Mesenchymal stem cell (in vitro differentiated cells and primary cell): ENCODE measurements at regions not wholly inside any gene's neighbourhood (a gene's known extent, or its start where the extent isn't known, plus 50 kb on each side); places are given as distances from the start of the nearest gene placed in this dataset.

Experiments used
- DNase-seq: peaks from one replicate; pipeline ENCODE4 v3.0.0-alpha.2; 2013
- H2AFZ ChIP-seq: one replicate; pipeline ENCODE4 v1.6.1; 2013; ENCODE audit warnings: low read depth, mild to moderate bottlenecking, control low read depth, inconsistent platforms, low read length, moderate library complexity
- H2AK5ac ChIP-seq: 2 replicates; pipeline ENCODE4 v1.6.1; 2013; ENCODE audit warnings: low read length, moderate library complexity, mild to moderate bottlenecking, inconsistent platforms; ENCODE audit not compliant: severe bottlenecking
- H2BK120ac ChIP-seq: one replicate; pipeline ENCODE4 v1.6.1; 2013; ENCODE audit warnings: low read depth, mild to moderate bottlenecking, inconsistent platforms, low read length, moderate library complexity
- H2BK12ac ChIP-seq, 2 experiments: one replicate each; pipeline ENCODE4 v1.6.1; 2013; ENCODE audit warnings: inconsistent platforms in 2 of 2, low read length in 2 of 2, mild to moderate bottlenecking in 2 of 2, moderate library complexity in 2 of 2, control low read depth in 1 of 2
- H2BK15ac ChIP-seq: one replicate; pipeline ENCODE4 v1.6.1; 2013; ENCODE audit warnings: mild to moderate bottlenecking, low read depth, inconsistent platforms; ENCODE audit not compliant: poor library complexity, severe bottlenecking
- H2BK5ac ChIP-seq: 2 replicates; pipeline ENCODE4 v1.6.1; 2013; ENCODE audit warnings: low read depth, mild to moderate bottlenecking, low read length, control low read depth, inconsistent platforms; ENCODE audit not compliant: poor library complexity, severe bottlenecking
- H3K14ac ChIP-seq, 2 experiments: one replicate each; pipeline ENCODE4 v1.6.1; 2013; ENCODE audit warnings: inconsistent platforms in 2 of 2, low read length in 2 of 2, control low read depth in 1 of 2, mild to moderate bottlenecking in 1 of 2, moderate library complexity in 1 of 2
- H3K18ac ChIP-seq, 2 experiments: one replicate each; pipeline ENCODE4 v1.6.1; 2013; ENCODE audit warnings: inconsistent platforms in 2 of 2, low read length in 2 of 2, control low read depth in 1 of 2, low read depth in 1 of 2, mild to moderate bottlenecking in 1 of 2
- H3K23ac ChIP-seq, 2 experiments: one replicate each; pipeline ENCODE4 v1.6.1; 2013; ENCODE audit warnings: inconsistent platforms in 2 of 2, low read length in 2 of 2, mild to moderate bottlenecking in 2 of 2, moderate library complexity in 2 of 2, control low read depth in 1 of 2
- H3K27ac ChIP-seq: 2 replicates; pipeline ENCODE4 v1.5.1; 2013; ENCODE audit warnings: mild to moderate bottlenecking, moderate library complexity, low read length, control low read depth, inconsistent platforms; ENCODE audit not compliant: poor library complexity, severe bottlenecking
- H3K27me3 ChIP-seq, 2 experiments: 2 replicates each; pipeline versions ENCODE4 v1.6.1 to v1.7.0; 2013; ENCODE audit warnings: low read length in 2 of 2, mild to moderate bottlenecking in 2 of 2, moderate library complexity in 2 of 2, control low read depth in 1 of 2, inconsistent platforms in 1 of 2; ENCODE audit not compliant: control insufficient read depth in 1 of 2, insufficient read depth in 1 of 2
- H3K36me3 ChIP-seq, 2 experiments: 2 replicates each; pipeline versions ENCODE4 v1.6.1 to v1.7.0; 2013; ENCODE audit warnings: low read length in 2 of 2, control low read depth in 1 of 2, inconsistent platforms in 1 of 2, low read depth in 1 of 2, mild to moderate bottlenecking in 1 of 2; ENCODE audit not compliant: insufficient read depth in 2 of 2, control insufficient read depth in 1 of 2
- H3K4ac ChIP-seq, 2 experiments: one replicate each; pipeline ENCODE4 v1.6.1; 2013; ENCODE audit warnings: inconsistent platforms in 2 of 2, low read length in 2 of 2, mild to moderate bottlenecking in 2 of 2, moderate library complexity in 2 of 2, control low read depth in 1 of 2, low read depth in 1 of 2
- H3K4me1 ChIP-seq: 2 replicates; pipeline ENCODE4 v1.6.1; 2013; ENCODE audit warnings: low read depth, low read length, control low read depth; ENCODE audit not compliant: control insufficient read depth, insufficient read depth
- H3K4me2 ChIP-seq: 2 replicates; pipeline ENCODE4 v1.6.1; 2013; ENCODE audit warnings: low read length, mild to moderate bottlenecking, inconsistent platforms; ENCODE audit not compliant: poor library complexity, severe bottlenecking
- H3K4me3 ChIP-seq, 2 experiments: 2 replicates each; pipeline versions ENCODE4 v1.5.1 to v1.7.0; 2013; ENCODE audit warnings: low read length in 2 of 2, mild to moderate bottlenecking in 2 of 2, control low read depth in 1 of 2, low read depth in 1 of 2; ENCODE audit not compliant: insufficient read depth in 1 of 2
- H3K79me1 ChIP-seq: replicated peaks from 2 replicates; pipeline ENCODE4 v1.6.1; 2013; ENCODE audit warnings: mild to moderate bottlenecking, control low read depth, low read length, inconsistent platforms; ENCODE audit not compliant: poor library complexity, severe bottlenecking
- H3K9ac ChIP-seq: 2 replicates; pipeline ENCODE4 v1.7.0; 2013; ENCODE audit warnings: mild to moderate bottlenecking, low read length, moderate library complexity
- H3K9me3 ChIP-seq: 2 replicates; pipeline ENCODE4 v1.7.0; 2013; ENCODE audit warnings: mild to moderate bottlenecking, low read length; ENCODE audit not compliant: control insufficient read depth
- H4K8ac ChIP-seq: one replicate; pipeline ENCODE4 v1.6.1; 2013; ENCODE audit warnings: inconsistent platforms, mild to moderate bottlenecking, low read length, moderate library complexity
- H4K91ac ChIP-seq: one replicate; pipeline ENCODE4 v1.6.1; 2013; ENCODE audit warnings: mild to moderate bottlenecking, low read length, inconsistent platforms
- WGBS: methylation state at CpG from one replicate; pipeline ENCODE4 v1.1.7; 2013; ENCODE audit warnings: mixed read lengths; 5-methylcytosine and 5-hydroxymethylcytosine counted together

- no peak overlapping the region for H3K9ac ChIP-seq
- no peak overlapping the region for H3K4ac ChIP-seq
- H3K4me1 ChIP-seq: no peaks in the 10 kb centered on the region
- H3K27ac ChIP-seq: no peak overlapping the region
- no peak overlapping the region for H3K4me3 ChIP-seq
- no peak overlapping the region for H2BK5ac ChIP-seq
- no peaks in the 10 kb centered on the region for H3K27me3 ChIP-seq
- no peak overlapping the region for H4K8ac ChIP-seq
- no peak overlapping the region for H2AK5ac ChIP-seq
- no CpG with 5 or more reads among the region's 1 CpG for WGBS
- H3K36me3 ChIP-seq: no peaks in the 10 kb centered on the region
- no peak overlapping the region for H2BK15ac ChIP-seq
- H2BK12ac ChIP-seq: no peak overlapping the region
- no peak overlapping the region for H2BK120ac ChIP-seq
- H3K9me3 ChIP-seq: peaks cover 5% of the 10 kb centered on the region
- no peak overlapping the region for H4K91ac ChIP-seq
- no peak overlapping the region for H3K23ac ChIP-seq
- H2AFZ ChIP-seq: no peak overlapping the region
- no peak overlapping the region for H3K4me2 ChIP-seq
- DNase-seq: no peak
- H3K79me1 ChIP-seq: no peaks in the 10 kb centered on the region
- H3K18ac ChIP-seq: no peak overlapping the region
- no peak overlapping the region for H3K14ac ChIP-seq
These were observed 349.3 kb upstream of the MMS22L start for GRCh38 chr6:97632341-97632740.

- no peak for DNase-seq
These were observed 356.7 kb upstream of the MMS22L start for GRCh38 chr6:97639702-97640101.

GRCh38 chr6:97644353-97644752 lies 361.3 kb upstream of the MMS22L start:
- Histone ChIP-seq H3K23ac (no peak overlapping the region), H3K18ac (no peak overlapping the region), H3K27me3 (no peaks in the 10 kb centered on the region), H2BK5ac (no peak overlapping the region), H3K27ac (no peak overlapping the region), H3K36me3 (no peaks in the 10 kb centered on the region), H3K4me3 (no peak overlapping the region), H3K9me3 (peaks cover 10% of the 10 kb centered on the region), H4K8ac (no peak overlapping the region), H2BK12ac (no peak overlapping the region), H3K14ac (no peak overlapping the region), H3K9ac (no peak overlapping the region), H3K4ac (no peak overlapping the region), H2BK15ac (no peak overlapping the region), H3K4me2 (no peak overlapping the region), H2BK120ac (no peak overlapping the region), H4K91ac (no peak overlapping the region), H2AFZ (no peak overlapping the region), H3K4me1 (no peaks in the 10 kb centered on the region), H3K79me1 (no peaks in the 10 kb centered on the region), H2AK5ac (no peak overlapping the region)
- DNase-seq: no peak
- no CpG with 5 or more reads among the region's 2 CpGs for WGBS

More at GRCh38 chr6:97639702-97640101, 356.7 kb upstream of the MMS22L start:
- Histone ChIP-seq H2BK120ac (no peak overlapping the region), H3K23ac (no peak overlapping the region), H3K9me3 (peaks cover 32% of the 10 kb centered on the region), H4K8ac (no peak overlapping the region), H3K79me1 (no peaks in the 10 kb centered on the region), H3K9ac (no peak overlapping the region), H3K14ac (no peak overlapping the region), H3K18ac (no peak overlapping the region), H3K27me3 (no peaks in the 10 kb centered on the region), H2AFZ (no peak overlapping the region), H3K4ac (no peak overlapping the region), H3K27ac (no peak overlapping the region), H3K4me1 (no peaks in the 10 kb centered on the region), H2BK12ac (no peak overlapping the region), H4K91ac (no peak overlapping the region), H2AK5ac (no peak overlapping the region), H3K4me3 (no peak overlapping the region), H3K4me2 (no peak overlapping the region), H2BK15ac (no peak overlapping the region), H3K36me3 (no peaks in the 10 kb centered on the region), H2BK5ac (no peak overlapping the region)
- no CpG with 5 or more reads among the region's 1 CpG for WGBS

- no peak overlapping the region for H3K18ac ChIP-seq
- H3K36me3 ChIP-seq: no peaks in the 10 kb centered on the region
- no peak for DNase-seq
- H2AFZ ChIP-seq: no peak overlapping the region
- no peak overlapping the region for H3K4ac ChIP-seq
- H3K9ac ChIP-seq: no peak overlapping the region
- H3K14ac ChIP-seq: no peak overlapping the region
- WGBS: 43% methylated on average over 2 of the region's 2 CpGs
- H2BK5ac ChIP-seq: no peak overlapping the region
- no peaks in the 10 kb centered on the region for H3K27me3 ChIP-seq
- H4K91ac ChIP-seq: no peak overlapping the region
- H4K8ac ChIP-seq: no peak overlapping the region
- H2BK12ac ChIP-seq: no peak overlapping the region
- H3K4me3 ChIP-seq: no peak overlapping the region
- H3K4me2 ChIP-seq: no peak overlapping the region
- H3K23ac ChIP-seq: no peak overlapping the region
- no peak overlapping the region for H3K27ac ChIP-seq
- H2BK120ac ChIP-seq: no peak overlapping the region
- peaks cover 2% of the 10 kb centered on the region for H3K9me3 ChIP-seq
- no peak overlapping the region for H2BK15ac ChIP-seq
- H3K4me1 ChIP-seq: no peaks in the 10 kb centered on the region
- no peak overlapping the region for H2AK5ac ChIP-seq
- H3K79me1 ChIP-seq: no peaks in the 10 kb centered on the region
These were observed 362.7 kb upstream of the MMS22L start for GRCh38 chr6:97645757-97646156.
